ENCODE measurements at regions not wholly inside any gene's neighbourhood (a gene's known extent, or its start where the extent isn't known, plus 50 kb on each side); places are given as distances from the start of the nearest gene placed in this dataset.

DNA sequence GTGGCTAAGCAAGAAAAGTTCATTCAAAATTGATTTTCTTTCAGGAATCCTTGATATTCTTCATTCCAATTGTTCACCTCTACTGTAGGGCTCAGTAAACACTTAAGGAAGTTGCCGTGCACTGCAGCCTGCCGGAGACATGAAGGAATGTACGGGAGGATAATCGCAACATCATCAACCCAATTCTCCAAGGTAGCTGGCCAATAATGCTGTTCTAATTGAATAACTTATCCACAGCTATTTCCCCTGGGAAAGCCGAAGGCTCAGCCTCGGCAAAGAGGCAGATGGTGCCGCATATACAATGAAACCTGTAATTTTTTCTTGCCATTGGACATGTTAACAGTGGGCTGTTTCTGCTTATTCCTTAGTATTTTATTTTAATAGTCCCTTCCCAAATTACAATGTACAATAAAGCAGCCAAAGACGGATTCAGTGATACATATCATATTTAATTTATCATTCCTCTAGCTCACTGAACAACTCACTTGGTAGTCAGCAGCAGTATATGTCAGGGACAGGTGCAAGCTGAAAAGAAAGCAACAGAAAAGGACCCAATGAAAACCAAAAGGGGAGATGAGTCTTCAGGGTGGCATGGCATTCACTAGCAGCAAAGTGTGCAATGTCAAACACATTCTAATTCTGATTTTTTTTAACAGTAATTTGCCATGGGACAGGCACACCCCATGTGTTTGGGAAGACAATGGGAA is 420.5 kb upstream of the KLF12 start (continued):
- no peak for TF ChIP-seq ZNF281 (CRISPR knock-in tag; IDR thresholded peaks at IDR 0.05; ENCODE audit: borderline replicate concordance)
- no peak for TF ChIP-seq ZNF83 (CRISPR knock-in tag; IDR thresholded peaks at IDR 0.05; ENCODE audit: borderline replicate concordance)
- TF ChIP-seq ZSCAN31 (CRISPR knock-in tag; IDR thresholded peaks at IDR 0.05; ENCODE audit: low read depth): no peak
- no peak for TF ChIP-seq ZFP62 (CRISPR knock-in tag; IDR thresholded peaks at IDR 0.05)

DNA sequence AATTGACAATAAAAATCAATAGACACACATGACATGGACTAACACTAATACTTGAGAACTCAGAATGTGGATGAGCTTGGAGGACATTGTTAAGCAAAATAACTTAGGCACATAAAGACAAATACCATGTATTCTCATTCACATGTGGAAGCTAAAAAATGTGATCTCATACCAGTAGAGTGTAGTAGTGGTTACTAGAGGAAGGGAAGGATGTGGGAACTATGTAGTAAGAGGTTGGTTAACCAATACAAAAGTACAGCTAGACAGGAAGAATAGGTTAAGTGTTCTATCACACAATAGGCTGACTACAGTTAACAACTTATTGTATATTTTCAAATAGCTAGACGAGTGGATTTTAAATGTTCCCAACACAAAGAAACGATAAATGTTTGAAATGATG is 415.8 kb upstream of the KLF12 start:
- TF ChIP-seq ZC3H4 (CRISPR knock-in tag; IDR thresholded peaks at IDR 0.05; ENCODE audit: borderline replicate concordance) (no peak), ZFAT (CRISPR knock-in tag; conservative IDR thresholded peaks at IDR 0.05) (no peak), ZNF737 (CRISPR knock-in tag; IDR thresholded peaks at IDR 0.05; ENCODE audit: borderline replicate concordance) (no peak), TBL1XR1 (IDR thresholded peaks at IDR 0.05; ENCODE audit: borderline replicate concordance, low read length, partially characterized antibody) (no peak), ZBTB4 (CRISPR knock-in tag; IDR thresholded peaks at IDR 0.05; ENCODE audit: borderline replicate concordance) (no peak), MYPOP (CRISPR knock-in tag; IDR thresholded peaks at IDR 0.05) (no peak), MEIS1 (CRISPR knock-in tag; IDR thresholded peaks at IDR 0.05; ENCODE audit: borderline replicate concordance) (no peak)
- TF ChIP-seq, protein P1, sequence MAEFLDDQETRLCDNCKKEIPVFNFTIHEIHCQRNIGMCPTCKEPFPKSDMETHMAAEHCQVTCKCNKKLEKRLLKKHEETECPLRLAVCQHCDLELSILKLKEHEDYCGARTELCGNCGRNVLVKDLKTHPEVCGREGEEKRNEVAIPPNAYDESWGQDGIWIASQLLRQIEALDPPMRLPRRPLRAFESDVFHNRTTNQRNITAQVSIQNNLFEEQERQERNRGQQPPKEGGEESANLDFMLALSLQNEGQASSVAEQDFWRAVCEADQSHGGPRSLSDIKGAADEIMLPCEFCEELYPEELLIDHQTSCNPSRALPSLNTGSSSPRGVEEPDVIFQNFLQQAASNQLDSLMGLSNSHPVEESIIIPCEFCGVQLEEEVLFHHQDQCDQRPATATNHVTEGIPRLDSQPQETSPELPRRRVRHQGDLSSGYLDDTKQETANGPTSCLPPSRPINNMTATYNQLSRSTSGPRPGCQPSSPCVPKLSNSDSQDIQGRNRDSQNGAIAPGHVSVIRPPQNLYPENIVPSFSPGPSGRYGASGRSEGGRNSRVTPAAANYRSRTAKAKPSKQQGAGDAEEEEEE (CRISPR knock-in tag; IDR thresholded peaks at IDR 0.05; ENCODE audit: borderline replicate concordance): no peak
- TF ChIP-seq, protein P2, sequence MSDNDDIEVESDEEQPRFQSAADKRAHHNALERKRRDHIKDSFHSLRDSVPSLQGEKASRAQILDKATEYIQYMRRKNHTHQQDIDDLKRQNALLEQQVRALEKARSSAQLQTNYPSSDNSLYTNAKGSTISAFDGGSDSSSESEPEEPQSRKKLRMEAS (IDR thresholded peaks at IDR 0.05): no peak
- H3K4me2 ChIP-seq (ENCODE audit: low read depth, low read length): no peak overlapping the region
- BruUV-seq (replicated peaks): no TSS peak
- DNase-seq (ENCODE audit: low spot score): no peak
- ChIA-PET CTCF (ENCODE audit: low intra/inter-chr PET ratio, low total read pairs) (no interaction called here), POLR2A (no interaction called here)
- H4K20me1 ChIP-seq (ENCODE audit: insufficient read depth, low read length): no peaks in the 10 kb centered on the region
- intact Hi-C loops (cut with micrococcal nuclease; ENCODE audit: unreplicated experiment) (no loop called here), in situ Hi-C loops (cut with HindIII; ENCODE audit: extremely low pct_ligation_motif_present, low pct_unique_long_range_greater_than_20kb) (loop anchor here (25.0 kb wide), 1 partner anchor 662 kb away; no protein-coding TSS in a partner anchor)
- no peaks in the 10 kb centered on the region; a peak in 1 of 5 replicates for H3K27me3 ChIP-seq (ENCODE audit: control insufficient read depth in 1 of 2, insufficient read depth in 2 of 2, low read length in 2 of 2)
- H3K4me1 ChIP-seq (ENCODE audit: insufficient read depth, low read length): no peaks in the 10 kb centered on the region
- no peak overlapping the region for H3K27ac ChIP-seq (ENCODE audit: extremely low read length, insufficient read depth, low read length)
- 42% methylated on average over 2 of the region's 2 CpGs for WGBS (ENCODE audit: low lambda C conversion rate)
- no peaks in the 10 kb centered on the region for H3K36me3 ChIP-seq (replicated peaks in 1 of 2; ENCODE audit: control insufficient read depth in 1 of 2, insufficient read depth in 2 of 2, low read length in 2 of 2)
- no peak overlapping the region for H3K4me3 ChIP-seq (replicated peaks in 1 of 3; ENCODE audit: insufficient read depth in 1 of 3, low read depth in 2 of 3, low read length in 3 of 3)
- no peaks in the 10 kb centered on the region for H3K9me3 ChIP-seq (ENCODE audit: low read length)
- ATAC-seq: no peak
- H3K79me2 ChIP-seq (ENCODE audit: insufficient read depth, low read length): no peaks in the 10 kb centered on the region
- no peak for FAIRE-seq
- no peak overlapping the region for H2AFZ ChIP-seq (ENCODE audit: low read length)
- H3K9ac ChIP-seq (ENCODE audit: insufficient read depth, low read depth, low read length): no peak overlapping the region
